Midbrain (tissue), 1 donor: ENCODE measurements at regions not wholly inside any gene's neighbourhood (a gene's known extent, or its start where the extent isn't known, plus 50 kb on each side); places are given as distances from the start of the nearest gene placed in this dataset.
A peak's percentile ranks its signal among the peaks of the same experiment; 100 is the strongest.
"Not testable (repeated sequence)": the region's sequence is repeated elsewhere in the genome, so short reads cannot be mapped to it uniquely, and the experiment has no call there.

Experiments
- DNase-seq: peaks from one replicate; lab custom pipeline; 2025; lab: John Stamatoyannopoulos, UW

DNA sequence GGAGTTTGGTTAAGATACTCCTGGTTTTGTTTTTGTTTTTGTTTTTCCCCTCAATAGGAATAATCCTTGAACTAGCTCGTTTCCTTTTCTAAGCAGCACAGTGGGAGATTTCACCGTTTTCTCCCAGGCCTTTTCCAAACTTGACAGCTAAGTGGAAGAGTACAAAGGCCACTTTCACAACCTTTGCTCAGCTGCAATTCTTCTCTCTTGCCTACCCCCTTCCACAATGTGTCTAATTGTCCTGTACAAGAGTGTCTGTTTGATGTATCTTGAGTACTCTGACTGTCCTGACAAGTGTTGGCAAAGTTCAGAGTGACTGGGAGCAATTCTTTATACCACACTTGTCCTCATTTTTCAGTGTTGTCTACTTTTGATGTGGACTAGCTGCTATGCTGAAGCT is 674.3 kb upstream of the AMOT start:
- no peak for DNase-seq

DNA sequence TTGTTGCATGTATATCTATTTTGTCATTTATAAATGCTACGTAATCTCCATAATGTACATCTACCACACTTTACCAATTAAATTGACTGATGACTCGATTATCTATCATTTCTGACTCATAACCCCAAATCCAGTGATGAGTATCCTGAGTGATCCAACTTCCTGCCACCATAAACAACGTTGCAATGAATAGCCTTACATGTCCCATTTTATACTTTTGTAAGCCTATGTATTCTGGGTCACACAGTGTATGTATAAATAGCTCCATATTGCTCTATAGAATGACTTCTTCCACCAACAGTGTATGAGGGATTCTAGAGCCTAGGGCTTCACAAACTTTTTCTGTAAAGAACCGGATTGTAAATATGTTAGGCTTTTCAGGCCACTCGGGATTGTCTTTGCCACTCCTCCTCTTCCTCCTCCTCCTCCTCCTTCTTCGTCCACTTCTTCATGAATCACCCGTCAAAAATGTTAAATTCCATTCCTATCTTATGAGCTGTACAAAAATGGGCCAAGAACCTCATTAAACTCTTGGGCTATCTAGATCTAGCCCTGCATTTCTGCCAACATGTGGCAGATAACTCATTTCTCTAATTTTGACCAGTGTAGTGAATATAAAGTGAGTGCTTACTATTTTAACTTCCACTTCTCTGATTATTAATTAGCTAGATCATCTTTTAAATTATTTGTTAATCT is 672.2 kb upstream of the AMOT start:
- DNase-seq = no peak

DNA sequence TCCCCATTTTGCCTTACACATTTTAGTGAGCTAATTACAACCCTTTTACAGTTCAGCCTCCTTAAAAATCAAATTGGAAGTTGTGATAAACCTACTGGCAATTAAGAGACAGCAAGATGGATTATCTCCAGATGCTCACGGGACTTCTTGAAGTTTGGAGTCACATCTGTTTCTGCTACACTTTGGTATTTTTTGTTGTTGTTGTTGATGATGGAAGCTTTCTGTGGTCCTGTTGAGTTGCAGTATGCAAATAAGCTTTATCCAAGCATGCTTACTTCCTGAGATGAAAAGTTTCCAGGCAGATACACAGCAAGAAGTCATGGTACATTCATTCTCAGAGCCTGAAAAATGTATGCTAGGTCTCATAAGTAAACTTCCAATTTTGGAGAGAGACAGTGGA is 670.0 kb upstream of the AMOT start:
- DNase-seq = no peak

DNA sequence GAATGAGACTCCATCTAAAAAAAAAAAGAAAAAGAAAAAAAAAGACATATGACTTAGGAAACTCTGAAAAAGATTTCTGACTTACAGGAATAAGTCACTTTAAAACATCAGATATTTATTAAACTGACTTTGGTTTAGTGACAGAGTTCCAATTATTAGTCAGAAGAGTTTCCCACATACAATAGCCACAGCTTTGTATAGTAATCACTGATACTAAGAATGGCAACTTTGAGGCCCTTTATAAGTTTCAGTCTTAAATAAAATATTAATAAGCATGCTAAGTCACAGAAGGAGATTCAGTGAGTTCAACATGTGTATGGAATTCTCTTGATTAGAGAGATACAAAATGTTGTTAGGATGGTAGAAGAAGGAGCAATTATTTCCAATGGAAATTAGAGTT is 652.3 kb upstream of the AMOT start:
- no peak for DNase-seq

DNA sequence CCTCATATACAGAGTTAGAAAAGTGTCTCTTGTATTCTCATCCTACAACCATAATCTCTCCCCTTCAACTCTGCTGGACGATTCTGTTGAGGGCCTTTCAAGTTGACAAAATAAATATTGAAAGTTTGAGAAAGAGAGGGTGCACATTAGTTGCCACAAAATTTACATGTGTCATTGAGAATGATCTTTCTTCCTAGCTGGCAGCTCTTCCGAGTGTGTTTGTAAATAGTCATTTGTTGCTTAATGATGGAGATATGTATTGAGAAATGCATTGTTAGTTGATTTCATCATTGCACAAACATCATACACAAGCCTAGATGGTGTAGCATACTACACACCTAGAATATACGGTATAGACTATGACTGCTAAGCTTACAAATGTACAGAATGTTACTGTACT is 632.8 kb upstream of the AMOT start:
- no peak for DNase-seq

DNA sequence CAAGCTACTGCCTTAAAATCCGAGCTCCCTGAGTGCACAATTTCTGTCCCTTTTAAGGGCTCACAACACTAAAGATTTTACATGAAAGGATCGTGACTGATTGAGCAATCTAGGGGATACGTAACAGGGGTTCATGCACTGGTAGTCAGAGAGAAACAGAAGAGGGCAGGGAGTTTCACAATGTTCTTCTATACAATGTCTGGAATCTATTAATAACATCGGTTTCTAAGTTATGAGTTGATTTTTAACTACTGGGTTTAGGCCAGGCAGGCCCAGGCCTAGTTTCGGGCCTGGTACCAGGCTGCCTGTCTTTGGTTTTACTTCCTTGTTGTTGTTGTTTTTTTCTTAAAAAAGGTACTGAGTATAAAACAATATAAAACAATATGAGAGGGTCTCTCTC is 632.4 kb upstream of the AMOT start:
- not testable (repeated sequence) for DNase-seq

DNA sequence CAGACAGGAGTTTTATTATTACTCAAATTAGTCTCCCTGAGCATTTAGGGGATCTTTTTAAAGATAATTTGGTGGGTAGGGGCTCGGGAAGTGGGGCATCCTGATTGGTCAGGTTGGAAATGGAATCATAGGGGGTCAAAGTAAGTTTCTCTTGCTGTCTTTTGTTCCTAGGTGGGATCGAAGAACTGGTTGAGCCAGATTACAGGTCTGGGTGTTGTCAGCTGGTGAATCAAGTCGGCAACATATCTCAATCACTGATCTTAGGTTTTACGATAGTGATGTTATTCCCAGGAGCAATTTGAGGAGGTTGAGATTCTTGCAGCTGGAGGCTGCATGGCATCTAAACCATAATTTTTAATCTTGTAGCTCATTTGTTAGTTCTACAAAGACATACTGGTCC is 629.5 kb upstream of the AMOT start:
- no peak for DNase-seq

DNA sequence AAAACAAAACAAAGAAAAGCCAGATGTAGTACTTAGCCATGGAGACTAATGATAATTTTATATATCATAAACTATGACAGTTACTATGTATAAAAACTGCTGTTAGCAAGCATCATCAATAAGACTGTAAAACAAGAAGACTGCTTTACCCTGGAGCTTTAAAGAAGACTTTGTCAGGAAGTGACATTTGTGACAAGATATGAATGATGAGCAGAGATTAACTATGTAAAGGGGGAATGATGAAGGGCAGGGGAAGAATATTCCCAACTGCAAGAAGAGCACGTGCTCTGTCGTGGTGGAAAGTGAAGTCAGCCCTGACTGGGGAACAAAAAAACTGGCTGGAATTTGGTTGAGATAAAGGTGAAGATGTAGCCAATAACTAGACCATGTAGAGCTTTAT is 617.1 kb upstream of the AMOT start:
- no peak for DNase-seq

DNA sequence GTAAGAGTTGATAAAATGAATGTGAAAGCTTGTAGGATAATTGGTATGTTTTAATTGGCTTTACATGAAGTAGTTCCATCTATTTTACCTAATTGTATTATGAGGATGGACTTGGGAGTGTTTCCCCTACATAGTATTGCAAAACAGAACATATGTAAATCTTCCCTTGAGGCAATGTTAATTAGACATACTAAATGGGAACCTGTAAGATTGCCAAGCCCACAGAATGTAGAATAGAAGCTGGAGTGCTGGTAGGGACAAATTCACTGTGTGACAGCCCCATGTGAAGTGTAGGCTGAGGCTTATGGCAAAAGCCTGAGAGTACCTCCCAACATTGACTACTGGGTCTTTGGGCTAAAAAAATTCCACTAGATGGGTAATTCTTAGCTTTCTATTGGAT is 615.0 kb upstream of the AMOT start:
- no peak for DNase-seq

DNA sequence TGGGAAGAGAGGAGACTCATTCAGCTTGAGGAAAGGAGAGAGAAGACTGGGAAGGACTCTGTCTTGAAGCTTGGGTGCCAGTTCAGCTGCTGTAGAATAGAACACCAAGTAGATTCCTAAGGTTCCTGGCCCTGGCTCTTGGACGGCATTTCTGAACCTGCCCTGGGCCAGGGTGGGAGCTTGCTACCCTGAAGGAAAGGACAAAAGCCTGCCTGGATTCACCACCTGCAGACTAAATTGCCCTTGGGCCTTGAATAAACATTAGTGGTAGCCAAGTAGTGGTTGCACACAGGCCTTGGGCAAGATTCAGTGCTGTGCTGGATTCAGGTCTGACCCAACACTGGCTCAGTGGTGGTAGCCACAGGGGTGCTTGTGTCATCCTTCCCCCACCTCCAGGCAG is 588.4 kb upstream of the AMOT start:
- no peak for DNase-seq

DNA sequence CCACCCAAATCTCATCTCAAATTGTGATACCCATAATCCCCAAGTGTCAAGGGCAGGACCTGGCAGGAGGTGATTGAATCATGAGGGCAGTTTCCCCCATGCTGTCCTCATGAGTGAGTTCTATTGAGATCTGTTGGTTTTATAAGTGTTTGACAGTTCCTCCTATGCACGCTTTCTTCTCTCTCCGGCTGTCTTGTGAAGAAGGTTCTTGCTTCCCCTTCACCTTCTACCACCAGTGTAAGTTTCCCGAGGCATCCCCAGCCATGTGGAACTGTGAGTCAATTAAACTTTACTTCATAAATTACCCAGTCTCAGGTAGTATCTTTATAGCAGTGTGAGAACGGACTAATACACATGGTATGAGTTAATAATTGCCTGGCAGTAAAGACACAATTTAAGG is 581.7 kb upstream of the AMOT start:
- DNase-seq = no peak

DNA sequence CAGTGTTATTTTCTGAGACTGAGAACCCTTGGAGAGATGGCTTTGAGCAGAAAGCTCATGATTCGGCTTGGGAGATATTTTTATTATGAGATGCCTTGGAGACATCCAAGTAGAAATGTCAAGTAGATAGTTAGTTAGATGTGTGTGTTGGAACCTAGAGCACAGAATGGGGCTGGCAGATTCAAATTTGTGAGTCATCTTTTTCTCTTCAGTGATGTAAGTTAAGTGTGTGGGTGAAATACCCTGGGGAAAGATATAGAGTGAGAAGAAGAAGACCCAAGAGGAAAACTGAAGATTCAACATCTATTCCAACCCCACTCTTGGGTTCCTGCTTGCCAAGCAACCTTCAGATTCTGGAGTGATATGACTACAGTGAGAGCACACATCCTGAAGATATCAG is 580.8 kb upstream of the AMOT start:
- no peak for DNase-seq

DNA sequence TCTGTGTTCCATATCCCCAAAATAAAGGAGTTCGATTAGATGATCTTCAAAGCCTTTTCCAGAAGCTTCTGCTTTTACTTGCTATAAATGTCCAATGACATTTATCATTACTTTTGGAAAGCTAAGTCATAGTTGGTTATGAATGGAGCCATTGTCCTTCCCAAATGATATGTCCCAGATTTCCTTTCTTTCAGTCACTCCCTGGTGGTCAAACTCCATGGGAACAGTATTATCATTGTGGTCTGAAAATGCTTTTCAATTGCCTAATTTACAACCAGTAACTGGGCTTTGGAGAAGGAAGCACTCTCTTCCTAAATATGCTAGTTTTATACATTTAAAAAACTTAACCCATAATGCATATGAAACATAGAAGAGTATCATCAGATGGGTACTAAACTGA is 571.5 kb upstream of the AMOT start:
- DNase-seq = no peak

DNA sequence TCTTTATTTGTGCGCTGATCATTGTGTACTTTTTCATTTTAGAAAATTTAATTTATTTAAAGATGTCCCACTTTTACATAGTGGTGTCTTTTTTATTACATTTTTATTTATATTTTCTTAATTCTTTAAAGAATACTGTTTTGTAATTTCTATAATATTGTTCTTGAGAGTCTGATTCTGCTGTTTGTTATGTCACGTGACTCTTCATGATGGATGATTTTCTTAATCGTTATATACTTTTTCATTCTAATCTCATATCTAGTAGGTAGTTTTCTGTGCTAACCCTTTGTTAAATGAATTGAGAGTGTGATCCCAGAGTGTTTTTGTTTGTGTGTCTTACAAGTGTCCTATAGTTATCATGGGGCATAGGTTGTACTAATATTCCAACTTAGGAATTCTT is 568.2 kb upstream of the AMOT start:
- no peak for DNase-seq

DNA sequence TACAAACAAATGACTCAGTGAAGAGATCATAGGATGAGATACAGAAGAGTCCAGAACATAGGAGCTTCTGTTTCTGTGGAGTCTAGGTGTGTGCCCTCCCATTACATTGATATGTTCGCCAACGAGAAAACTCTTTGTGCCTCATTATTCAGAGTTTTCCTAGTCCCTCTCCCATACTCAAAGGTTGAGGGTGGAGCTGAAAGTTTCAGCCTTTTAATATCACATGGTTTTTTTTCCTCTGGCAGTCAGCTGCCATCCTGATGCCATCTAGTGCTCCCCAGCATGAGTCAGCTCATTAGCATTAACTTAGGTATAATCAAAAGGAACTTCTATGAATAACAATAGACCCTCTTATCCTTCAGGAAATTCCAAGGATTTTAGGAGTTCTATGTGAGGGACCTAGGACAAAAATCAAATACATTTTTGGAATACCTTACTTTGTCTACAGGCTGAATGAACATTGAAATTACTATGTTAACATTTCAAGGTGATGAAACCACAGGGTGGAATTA is 559.6 kb upstream of the AMOT start:
- DNase-seq = no peak

DNA sequence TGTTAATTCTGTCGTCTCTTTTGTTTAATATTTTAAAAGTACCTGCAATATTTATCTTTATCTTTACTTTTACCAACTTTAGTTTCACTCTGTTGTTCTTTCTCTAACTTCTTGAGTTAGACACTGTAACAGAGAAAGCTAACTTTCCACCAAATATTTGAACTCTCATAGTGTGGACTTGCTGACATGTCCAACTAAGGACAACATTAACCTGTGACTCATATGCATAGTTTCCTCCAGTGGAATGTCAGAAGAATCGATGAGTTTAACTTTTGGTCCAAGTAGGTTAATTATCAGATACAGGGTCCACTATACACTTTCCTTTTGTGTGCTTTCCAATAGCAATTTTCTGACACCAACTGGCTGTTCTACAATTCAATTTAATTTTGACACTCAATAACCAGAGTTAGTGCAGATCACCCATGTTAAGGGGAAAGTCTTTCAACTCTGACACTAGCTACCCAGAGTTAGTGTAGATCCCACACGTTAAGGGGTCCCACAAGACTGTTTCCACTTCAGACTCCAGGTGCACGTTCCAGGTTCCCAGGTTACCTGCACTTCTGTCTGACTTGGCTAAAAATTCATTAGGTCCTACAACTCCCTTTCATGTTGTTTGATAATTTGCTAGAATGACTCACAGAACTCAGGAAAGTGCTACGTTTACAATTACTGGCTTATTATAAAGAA is 559.0 kb upstream of the AMOT start:
- DNase-seq = no peak

DNA sequence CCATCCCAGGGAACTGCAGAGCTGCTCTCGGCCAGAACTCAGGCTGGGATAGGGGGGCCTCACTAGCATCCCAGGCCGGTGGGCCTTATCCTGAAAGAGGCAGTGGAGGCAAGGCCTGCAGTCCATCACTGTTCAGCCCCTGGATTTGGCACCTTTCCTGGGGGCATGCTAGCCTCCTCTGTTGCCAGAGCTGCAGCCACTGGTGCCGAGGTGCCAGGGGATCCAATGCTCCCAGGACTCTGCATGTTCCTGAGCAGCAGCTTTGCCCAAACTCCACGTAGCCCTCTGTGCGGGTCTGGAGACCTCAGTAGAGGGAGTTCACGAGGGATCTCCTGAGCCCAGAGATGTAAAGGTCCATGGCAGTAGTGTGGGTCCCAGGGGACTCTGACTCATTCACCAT is 551.7 kb upstream of the AMOT start:
- no peak for DNase-seq

DNA sequence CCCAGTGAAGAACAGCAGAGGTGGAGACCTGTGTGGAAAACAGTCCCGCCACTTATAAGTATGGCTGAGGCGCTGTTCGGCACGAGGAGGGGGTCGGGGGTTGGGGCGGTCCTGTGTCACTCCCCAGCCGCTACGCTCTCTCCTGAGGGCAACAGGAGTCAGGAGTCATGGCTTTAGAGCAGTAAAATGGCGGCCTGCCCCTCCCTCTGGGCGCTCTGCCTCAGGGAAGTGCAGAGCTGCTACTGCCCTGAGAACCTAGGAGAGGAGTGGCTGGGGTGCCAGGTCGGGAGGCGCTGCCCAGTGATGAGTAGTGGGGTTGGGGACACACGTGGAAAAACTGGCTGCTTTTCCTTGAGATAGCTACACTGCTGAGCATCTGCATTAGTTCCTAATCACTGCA is 551.2 kb upstream of the AMOT start:
- no peak for DNase-seq

DNA sequence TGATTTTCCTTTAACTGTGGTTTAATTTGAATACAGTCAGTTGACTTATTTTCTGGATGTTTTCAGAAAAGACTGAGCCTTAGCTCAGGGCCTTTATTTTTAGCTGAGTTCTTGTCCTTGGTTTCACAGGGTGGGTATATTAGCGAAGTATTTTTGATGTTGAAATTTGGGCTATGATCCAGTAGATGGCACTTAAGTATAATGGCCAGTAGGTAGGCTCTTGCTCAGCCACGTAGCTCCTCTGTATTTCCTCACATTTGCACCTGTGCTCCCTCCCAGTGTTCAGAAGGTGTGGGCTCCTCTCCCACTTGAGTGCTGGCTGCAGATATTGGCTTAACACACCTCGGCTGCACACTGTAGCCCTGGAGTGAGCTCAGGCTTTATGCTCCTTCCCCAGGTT is 549.9 kb upstream of the AMOT start:
- no peak for DNase-seq

DNA sequence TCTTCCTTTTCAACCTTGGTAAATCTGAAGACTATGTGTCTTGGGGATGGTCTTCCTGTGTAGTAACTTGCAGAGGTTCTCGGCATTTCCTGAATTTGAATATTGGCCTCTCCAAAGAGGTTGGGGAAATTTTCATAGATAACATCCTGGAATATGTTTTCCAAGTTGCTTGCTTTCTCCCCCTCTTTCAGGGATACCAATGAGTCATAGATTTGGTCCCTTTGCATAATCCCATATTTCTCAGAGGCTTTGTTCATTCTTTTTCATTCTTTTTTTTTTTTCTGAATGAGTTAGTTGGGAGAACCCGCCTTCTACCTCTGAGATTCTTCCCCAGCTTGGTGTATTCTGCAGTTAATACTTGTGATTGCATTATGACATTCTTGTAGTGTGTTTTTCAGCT is 549.2 kb upstream of the AMOT start:
- DNase-seq = no peak

DNA sequence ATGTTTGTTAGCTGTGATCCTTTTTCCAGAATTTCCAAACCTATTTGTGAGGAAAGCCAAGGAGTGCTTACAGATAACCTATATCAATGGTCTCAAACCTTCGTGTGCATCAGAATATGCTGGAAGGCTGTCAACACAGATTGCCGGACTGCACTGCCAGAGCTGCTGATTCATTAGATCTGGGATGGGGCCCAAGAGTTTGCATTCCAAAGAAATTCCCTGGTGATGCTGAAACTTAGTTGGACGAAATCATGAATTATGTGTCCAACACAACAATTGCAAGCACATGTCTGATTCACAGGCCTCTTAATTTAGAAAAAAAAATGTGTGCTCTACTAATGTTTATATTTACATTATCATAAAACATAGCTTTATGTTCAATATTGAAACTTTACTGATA is 544.0 kb upstream of the AMOT start:
- peak; percentile 5 for DNase-seq

DNA sequence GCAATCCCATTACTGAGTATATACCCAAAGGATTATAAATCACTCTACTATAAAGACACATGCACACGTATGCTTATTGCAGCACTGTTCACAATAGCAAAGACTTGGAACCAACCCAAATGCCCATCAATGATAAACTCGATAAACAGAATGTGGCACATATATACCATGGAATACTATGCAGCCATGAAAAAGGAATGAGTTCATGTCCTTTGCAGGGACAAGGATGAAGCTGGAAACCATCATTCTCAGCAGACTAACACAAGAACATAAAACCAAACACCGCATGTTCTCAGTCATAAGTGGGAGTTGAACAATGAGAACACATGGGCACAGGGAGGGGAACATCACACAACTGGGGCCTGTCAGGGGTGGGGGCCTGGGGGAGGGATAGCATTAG is 532.8 kb upstream of the AMOT start:
- DNase-seq = not testable (repeated sequence)

DNA sequence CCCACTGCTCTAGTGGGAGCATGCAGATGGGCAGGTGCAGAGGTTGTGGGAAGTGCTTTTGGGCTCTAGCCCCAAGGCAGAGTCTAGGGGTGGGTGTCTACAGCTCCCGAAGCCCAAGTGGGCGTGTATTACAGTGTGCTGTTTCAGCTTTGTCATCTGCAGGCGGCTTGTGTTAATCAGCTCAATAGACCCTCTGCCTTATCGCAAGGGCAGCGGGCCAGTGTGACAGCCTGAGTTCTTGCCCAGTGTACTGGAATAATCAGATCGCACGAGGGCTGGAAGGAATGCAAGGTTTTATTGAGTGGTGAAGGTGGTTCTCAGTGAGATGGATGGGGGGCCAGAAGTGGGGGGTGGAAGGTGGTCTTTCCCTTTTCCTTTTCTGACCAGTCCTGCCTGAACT is 529.4 kb upstream of the AMOT start:
- no peak for DNase-seq

DNA sequence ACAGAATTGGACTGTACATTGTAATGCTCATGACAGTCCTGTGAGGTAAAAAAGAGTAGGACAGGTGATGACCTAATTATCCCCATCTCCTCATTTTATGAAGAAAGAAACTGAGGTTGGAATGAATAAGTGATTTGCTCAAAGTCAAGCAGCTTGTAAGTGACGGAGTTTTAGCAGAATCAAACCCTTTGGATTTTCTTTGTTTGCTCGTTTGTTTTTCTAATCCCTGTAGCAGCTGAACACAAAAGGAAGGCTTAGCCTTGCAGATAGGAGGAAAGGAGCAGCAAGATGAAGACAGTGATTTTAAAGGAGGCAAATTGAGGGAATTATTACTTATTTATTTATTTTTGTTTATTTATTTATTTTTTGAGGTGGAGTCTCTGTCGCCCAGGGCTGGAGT is 528.4 kb upstream of the AMOT start:
- no peak for DNase-seq
